PC-3 (cell line): ENCODE measurements at regions not wholly inside any gene's neighbourhood (a gene's known extent, or its start where the extent isn't known, plus 50 kb on each side); places are given as distances from the start of the nearest gene placed in this dataset.
"Not testable (repeated sequence)": the region's sequence is repeated elsewhere in the genome, so short reads cannot be mapped to it uniquely, and the experiment has no call there.

Experiments
- ATAC-seq: fragments of 200-7000 bp; cut with Tn5 transposase; 2 replicates; pipeline ENCODE4 v1.9.1; 2020; ENCODE audit warnings: mild to moderate bottlenecking, moderate library complexity
- BruUV-seq: library from RNA; stranded (reverse); fragments of 400-500 nt; replicated peaks from 2 replicates; lab custom pipeline; 2021; lab: Mats Ljungman, UMichigan
- CTCF ChIA-PET: fragments of 300-600 bp; sonication (Branson Sonifier 250); formaldehyde crosslinking; loops from one replicate; lab custom pipeline; 2022; ENCODE audit warnings: antibody characterized with exemption; lab: Charles Lee
- POLR2A ChIA-PET: fragments of 300-600 bp; sonication (Branson Sonifier 250); formaldehyde crosslinking; loops from one replicate; lab custom pipeline; 2022; ENCODE audit warnings: antibody characterized with exemption; ENCODE audit not compliant: unreplicated experiment; lab: Charles Lee
- DNase-seq: peaks from one replicate; pipeline ENCODE4 v3.0.0-alpha.2; 2015
- H2AFZ ChIP-seq: fragments of 300-600 bp; sonication (generic); 2 replicates; pipeline ENCODE4 v1.6.0; 2016; ENCODE audit warnings: antibody characterized with exemption, low read length
- H3F3A ChIP-seq: fragments of 300-600 bp; sonication (generic); one replicate; pipeline ENCODE4 v1.6.0; 2017; ENCODE audit warnings: antibody characterized with exemption, low read length, control low read depth, mild to moderate bottlenecking; ENCODE audit not compliant: unreplicated experiment
- H3K27ac ChIP-seq: fragments of 300-600 bp; sonication (generic); 2 replicates; pipeline ENCODE4 v1.5.1; 2016; ENCODE audit warnings: mild to moderate bottlenecking, low read length
- H3K27me3 ChIP-seq: fragments of 300-600 bp; sonication (generic); 2 replicates; pipeline ENCODE4 v1.6.1; 2016; ENCODE audit warnings: low read length, mixed read lengths
- H3K36me3 ChIP-seq: fragments of 300-600 bp; sonication (generic); 2 replicates; pipeline ENCODE4 v1.6.1; 2016; ENCODE audit warnings: low read depth, mixed run types, low read length, mixed read lengths
- H3K4me1 ChIP-seq: fragments of 300-600 bp; sonication (generic); 2 replicates; pipeline ENCODE4 v1.5.1; 2016; ENCODE audit warnings: low read length; ENCODE audit not compliant: insufficient read depth
- H3K4me2 ChIP-seq: fragments of 300-600 bp; sonication (generic); 2 replicates; pipeline ENCODE4 v1.6.0; 2016; ENCODE audit warnings: low read length
- H3K4me3 ChIP-seq: fragments of 300-600 bp; sonication (generic); 2 replicates; pipeline ENCODE4 v1.5.1; 2016; ENCODE audit warnings: mild to moderate bottlenecking, low read length, mixed read lengths
- H3K79me2 ChIP-seq: fragments of 300-600 bp; sonication (generic); 2 replicates; pipeline ENCODE4 v1.6.1; 2017; ENCODE audit warnings: low read length, mixed read lengths
- H3K9ac ChIP-seq: fragments of 300-600 bp; sonication (generic); 2 replicates; pipeline ENCODE4 v1.6.0; 2016; ENCODE audit warnings: mild to moderate bottlenecking, low read length
- H3K9me2 ChIP-seq: fragments of 300-600 bp; sonication (generic); replicated peaks from 2 replicates; pipeline ENCODE4 v1.6.1; 2016; ENCODE audit warnings: mixed run types, low read length, mixed read lengths
- H3K9me3 ChIP-seq: fragments of 300-600 bp; sonication (generic); 2 replicates; pipeline ENCODE4 v1.6.1; 2016; ENCODE audit warnings: low read length, mixed read lengths
- H4K20me1 ChIP-seq: fragments of 300-600 bp; sonication (generic); 2 replicates; pipeline ENCODE4 v1.6.1; 2016; ENCODE audit warnings: low read length, mixed read lengths
- EZH2 ChIP-seq: fragments of 300-600 bp; sonication (generic); IDR thresholded peaks from one replicate; pipeline ENCODE4 v1.6.1; 2017; ENCODE audit warnings: antibody characterized with exemption, mild to moderate bottlenecking, low read length; ENCODE audit not compliant: unreplicated experiment
- EZH2phosphoT487 ChIP-seq: fragments of 300-600 bp; sonication (generic); IDR thresholded peaks from 2 replicates; pipeline ENCODE4 v1.6.1; 2018; ENCODE audit warnings: mild to moderate bottlenecking, antibody characterized with exemption, low read length, borderline replicate concordance
- intact Hi-C: fragments of 100-400 bp; cut with micrococcal nuclease; formaldehyde crosslinking; loops from 2 replicates; pipeline ENCODE4 v1.9.0; 2023
- TF ChIP-seq, protein P1 (sequence below): fragments of 300-600 bp; sonication (generic); conservative IDR thresholded peaks from 2 replicates; pipeline ENCODE4 v1.5.1; 2017; ENCODE audit warnings: antibody characterized with exemption, low read depth, mild to moderate bottlenecking, low read length

DNA sequence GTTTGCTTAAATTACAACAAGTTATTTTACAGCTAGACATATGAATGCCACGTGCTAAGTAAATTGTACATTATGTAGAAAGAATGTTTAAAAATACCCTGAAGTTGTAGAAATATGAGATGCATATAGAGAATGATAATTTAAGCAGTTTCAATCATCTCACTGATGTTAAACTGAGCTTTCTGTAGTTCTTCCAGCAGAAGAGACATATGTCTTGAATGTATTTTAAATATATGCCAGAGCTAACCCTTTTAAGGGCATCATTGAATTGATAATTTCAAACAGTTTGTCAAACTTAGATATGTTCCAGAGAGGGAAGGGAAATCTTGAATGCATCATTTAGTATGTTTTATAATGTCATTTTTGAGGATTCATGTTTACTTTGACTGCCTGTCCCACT is 255.2 kb downstream of the MDFIC start:
- TF ChIP-seq, protein P1, sequence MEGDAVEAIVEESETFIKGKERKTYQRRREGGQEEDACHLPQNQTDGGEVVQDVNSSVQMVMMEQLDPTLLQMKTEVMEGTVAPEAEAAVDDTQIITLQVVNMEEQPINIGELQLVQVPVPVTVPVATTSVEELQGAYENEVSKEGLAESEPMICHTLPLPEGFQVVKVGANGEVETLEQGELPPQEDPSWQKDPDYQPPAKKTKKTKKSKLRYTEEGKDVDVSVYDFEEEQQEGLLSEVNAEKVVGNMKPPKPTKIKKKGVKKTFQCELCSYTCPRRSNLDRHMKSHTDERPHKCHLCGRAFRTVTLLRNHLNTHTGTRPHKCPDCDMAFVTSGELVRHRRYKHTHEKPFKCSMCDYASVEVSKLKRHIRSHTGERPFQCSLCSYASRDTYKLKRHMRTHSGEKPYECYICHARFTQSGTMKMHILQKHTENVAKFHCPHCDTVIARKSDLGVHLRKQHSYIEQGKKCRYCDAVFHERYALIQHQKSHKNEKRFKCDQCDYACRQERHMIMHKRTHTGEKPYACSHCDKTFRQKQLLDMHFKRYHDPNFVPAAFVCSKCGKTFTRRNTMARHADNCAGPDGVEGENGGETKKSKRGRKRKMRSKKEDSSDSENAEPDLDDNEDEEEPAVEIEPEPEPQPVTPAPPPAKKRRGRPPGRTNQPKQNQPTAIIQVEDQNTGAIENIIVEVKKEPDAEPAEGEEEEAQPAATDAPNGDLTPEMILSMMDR, result no peak
- BruUV-seq, result no TSS peak
- H3K4me1 ChIP-seq, result no peaks in the 10 kb centered on the region
- H3K27ac ChIP-seq, result no peak overlapping the region
- no peaks in the 10 kb centered on the region for H3K36me3 ChIP-seq
- no peak overlapping the region for H2AFZ ChIP-seq
- no peaks in the 10 kb centered on the region for H3K9me3 ChIP-seq
- no peaks in the 10 kb centered on the region for H3K27me3 ChIP-seq
- H3K79me2 ChIP-seq, result no peaks in the 10 kb centered on the region
- POLR2A ChIA-PET, result no interaction called here
- no peak overlapping the region for H3K4me3 ChIP-seq
- no peak overlapping the region for H3K9ac ChIP-seq
- no peaks in the 10 kb centered on the region for H3F3A ChIP-seq
- no peak overlapping the region for H3K4me2 ChIP-seq
- H4K20me1 ChIP-seq, result no peaks in the 10 kb centered on the region
- DNase-seq (no peak), ATAC-seq (no peak)
- CTCF ChIA-PET, result no interaction called here
- intact Hi-C loops, result no loop called here
- H3K9me2 ChIP-seq, result no peaks in the 10 kb centered on the region

DNA sequence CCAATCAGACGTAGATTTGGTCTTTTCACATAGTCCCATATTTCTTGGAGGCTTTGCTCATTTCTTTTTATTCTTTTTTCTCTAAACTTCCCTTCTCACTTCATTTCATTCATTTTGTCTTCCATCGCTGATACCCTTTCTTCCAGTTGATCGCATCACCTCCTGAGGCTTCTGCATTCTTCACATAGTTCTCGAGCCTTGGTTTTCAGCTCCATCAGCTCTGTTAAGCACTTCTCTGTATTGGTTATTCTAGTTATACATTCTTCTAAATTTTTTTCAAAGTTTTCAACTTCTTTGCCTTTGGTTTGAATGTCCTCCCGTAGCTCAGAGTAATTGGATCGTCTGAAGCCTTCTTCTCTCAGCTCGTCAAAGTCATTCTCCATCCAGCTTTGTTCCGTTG is 250.5 kb downstream of the MDFIC start:
- not testable (repeated sequence) for BruUV-seq, H3K4me1 ChIP-seq

DNA sequence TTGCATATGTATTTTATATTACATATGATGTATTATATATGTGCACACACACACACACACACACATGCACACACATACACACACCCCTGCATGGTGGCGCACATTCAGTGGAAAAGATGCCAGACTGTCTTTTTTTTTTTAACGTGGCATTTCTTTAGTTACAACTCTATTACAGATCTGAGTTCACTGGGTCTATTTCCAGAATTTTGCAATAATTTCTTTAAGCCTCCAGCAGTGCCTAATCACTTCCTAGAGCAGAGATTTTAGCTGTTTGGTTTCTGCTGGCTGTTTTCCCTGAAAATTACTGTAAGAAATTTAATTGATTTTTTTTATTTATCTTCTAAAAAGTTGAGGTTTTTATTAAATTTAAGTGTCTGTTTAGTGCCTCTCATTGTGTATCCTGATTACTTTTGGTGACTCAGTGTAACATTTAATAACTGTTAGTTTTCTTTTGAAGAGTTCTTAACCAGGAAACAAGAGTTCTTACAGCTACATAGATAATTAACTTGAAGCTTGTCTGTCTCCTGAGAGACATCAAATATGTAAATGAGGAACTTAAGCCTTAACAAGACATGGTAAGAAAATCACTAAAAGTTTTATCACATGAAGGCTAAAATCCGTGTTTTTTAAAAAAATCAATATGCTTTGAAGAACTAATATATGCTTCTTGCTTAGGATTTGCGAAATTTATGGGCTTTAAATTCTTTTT is 232.0 kb downstream of the MDFIC start:
- TF ChIP-seq EZH2 (no peak), EZH2phosphoT487 (no peak)
- TF ChIP-seq, protein P1, result no peak
- H3K36me3 ChIP-seq, result no peaks in the 10 kb centered on the region
- H3K9ac ChIP-seq, result no peak overlapping the region
- DNase-seq (no peak), ATAC-seq (no peak)
- no peak overlapping the region; the same call in 1 of the 2 replicates for H2AFZ ChIP-seq
- no peak overlapping the region for H3K27ac ChIP-seq
- no peaks in the 10 kb centered on the region for H3K9me3 ChIP-seq
- no TSS peak for BruUV-seq
- H4K20me1 ChIP-seq, result no peaks in the 10 kb centered on the region
- ChIA-PET POLR2A (no interaction called here), CTCF (no interaction called here)
- H3K4me1 ChIP-seq, result no peaks in the 10 kb centered on the region
- H3K4me3 ChIP-seq, result no peak overlapping the region
- no peaks in the 10 kb centered on the region for H3K27me3 ChIP-seq
- H3K9me2 ChIP-seq, result no peaks in the 10 kb centered on the region
- intact Hi-C loops, result no loop called here
- no peak overlapping the region for H3K4me2 ChIP-seq
- H3K79me2 ChIP-seq, result no peaks in the 10 kb centered on the region
- H3F3A ChIP-seq, result no peaks in the 10 kb centered on the region

More for the DNA sequence above, 250.5 kb downstream of the MDFIC start:
- H4K20me1 ChIP-seq, DNase-seq, H3K9ac ChIP-seq, H3K9me3 ChIP-seq, H3K27ac ChIP-seq, CTCF ChIA-PET, H3K79me2 ChIP-seq, H3F3A ChIP-seq, H2AFZ ChIP-seq, POLR2A ChIA-PET, H3K9me2 ChIP-seq, ATAC-seq, H3K27me3 ChIP-seq, H3K36me3 ChIP-seq, H3K4me2 ChIP-seq, H3K4me3 ChIP-seq, intact Hi-C loops: not testable (repeated sequence)
